Fibroblast of villous mesenchyme (primary cell): ENCODE measurements at regions not wholly inside any gene's neighbourhood (a gene's known extent, or its start where the extent isn't known, plus 50 kb on each side); places are given as distances from the start of the nearest gene placed in this dataset.

ENCODE experiments used
- DNase-seq: peaks from one replicate; pipeline ENCODE4 v3.0.0-alpha.2; 2010; ENCODE audit warnings: low read depth
- H3K4me3 ChIP-seq: 2 replicates; pipeline ENCODE4 v1.5.1; 2011; ENCODE audit warnings: low read depth, mild to moderate bottlenecking, low read length
- TF ChIP-seq, protein P1 (sequence below): IDR thresholded peaks from 2 replicates; pipeline ENCODE4 v1.5.1; 2012; ENCODE audit warnings: low read depth, mild to moderate bottlenecking, low read length; ENCODE audit not compliant: insufficient read depth

DNA sequence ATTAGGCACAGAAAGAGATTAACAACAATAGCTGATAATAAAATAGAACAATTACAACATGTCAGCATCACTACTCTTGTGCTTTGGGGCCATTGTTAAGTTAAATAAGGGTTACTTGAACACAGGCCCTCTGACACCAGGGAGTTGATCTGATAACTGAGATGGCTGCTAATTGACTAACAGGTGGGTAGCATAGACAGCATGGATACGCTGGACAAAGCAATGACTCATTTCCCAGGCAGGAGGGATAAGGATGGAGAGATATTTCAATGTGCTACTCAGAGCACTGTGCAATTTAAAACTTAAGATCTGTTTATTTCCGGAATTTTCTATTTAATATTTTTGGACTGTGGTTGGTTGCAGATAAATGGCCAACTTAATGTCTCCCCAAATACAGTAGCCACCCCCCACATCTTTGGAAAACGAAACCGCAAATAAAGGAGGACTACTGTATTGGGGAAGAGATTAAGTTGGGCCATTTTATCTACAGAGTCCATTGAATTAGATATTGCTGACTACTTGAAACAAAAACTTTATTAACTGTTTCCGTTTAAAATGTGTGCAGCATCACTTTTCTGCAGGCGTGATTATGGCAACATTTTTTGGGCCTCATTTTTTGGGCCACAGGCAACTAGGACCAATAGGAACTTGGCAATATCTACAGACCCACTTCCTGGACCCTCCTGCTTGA lies 200.6 kb upstream of the KLF3 start:
- TF ChIP-seq, protein P1, sequence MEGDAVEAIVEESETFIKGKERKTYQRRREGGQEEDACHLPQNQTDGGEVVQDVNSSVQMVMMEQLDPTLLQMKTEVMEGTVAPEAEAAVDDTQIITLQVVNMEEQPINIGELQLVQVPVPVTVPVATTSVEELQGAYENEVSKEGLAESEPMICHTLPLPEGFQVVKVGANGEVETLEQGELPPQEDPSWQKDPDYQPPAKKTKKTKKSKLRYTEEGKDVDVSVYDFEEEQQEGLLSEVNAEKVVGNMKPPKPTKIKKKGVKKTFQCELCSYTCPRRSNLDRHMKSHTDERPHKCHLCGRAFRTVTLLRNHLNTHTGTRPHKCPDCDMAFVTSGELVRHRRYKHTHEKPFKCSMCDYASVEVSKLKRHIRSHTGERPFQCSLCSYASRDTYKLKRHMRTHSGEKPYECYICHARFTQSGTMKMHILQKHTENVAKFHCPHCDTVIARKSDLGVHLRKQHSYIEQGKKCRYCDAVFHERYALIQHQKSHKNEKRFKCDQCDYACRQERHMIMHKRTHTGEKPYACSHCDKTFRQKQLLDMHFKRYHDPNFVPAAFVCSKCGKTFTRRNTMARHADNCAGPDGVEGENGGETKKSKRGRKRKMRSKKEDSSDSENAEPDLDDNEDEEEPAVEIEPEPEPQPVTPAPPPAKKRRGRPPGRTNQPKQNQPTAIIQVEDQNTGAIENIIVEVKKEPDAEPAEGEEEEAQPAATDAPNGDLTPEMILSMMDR, result no peak
- no peak overlapping the region for H3K4me3 ChIP-seq
- no peak for DNase-seq

DNA sequence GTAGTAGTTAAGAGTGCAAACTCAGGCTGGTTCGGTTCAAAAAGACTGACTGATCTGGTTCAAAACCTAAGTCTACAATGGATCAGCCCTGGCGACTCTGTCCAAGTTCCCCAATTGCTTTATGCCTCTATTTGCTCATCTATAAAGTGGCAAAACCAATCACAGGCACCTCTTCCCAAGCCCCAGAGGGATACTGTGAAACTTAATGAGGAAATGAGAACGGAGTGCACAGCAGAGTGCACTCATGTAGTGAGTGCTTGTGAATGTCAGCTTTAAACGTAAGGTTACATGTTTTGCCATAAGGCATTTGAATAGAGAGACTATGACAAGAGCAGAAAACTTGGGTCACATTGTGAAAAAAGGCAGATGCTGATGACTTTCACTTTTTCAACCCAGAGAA lies 199.7 kb upstream of the KLF3 start:
- TF ChIP-seq, protein P1, result no peak
- DNase-seq, result no peak
- no peak overlapping the region for H3K4me3 ChIP-seq

DNA sequence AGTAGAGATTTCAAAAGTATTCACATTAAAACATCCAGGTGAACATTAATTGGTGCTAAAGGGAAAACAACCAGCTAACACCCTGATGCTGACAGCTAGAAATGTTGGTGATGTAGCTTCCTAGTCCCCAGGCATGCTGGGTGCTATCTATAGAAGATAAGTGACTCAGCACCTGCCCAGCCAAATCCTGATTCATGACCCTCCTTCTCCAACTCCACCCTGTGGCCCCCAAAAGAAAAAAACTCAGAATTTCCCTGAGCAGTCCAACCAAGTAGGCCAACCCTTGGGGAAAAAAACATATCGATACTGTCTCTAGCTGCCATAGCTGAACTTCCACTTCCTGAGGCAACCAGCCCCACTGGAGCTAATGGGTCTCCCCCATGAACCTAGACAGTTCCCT lies 197.6 kb upstream of the KLF3 start:
- TF ChIP-seq, protein P1, result no peak
- no peak for DNase-seq
- H3K4me3 ChIP-seq, result no peak overlapping the region

DNA sequence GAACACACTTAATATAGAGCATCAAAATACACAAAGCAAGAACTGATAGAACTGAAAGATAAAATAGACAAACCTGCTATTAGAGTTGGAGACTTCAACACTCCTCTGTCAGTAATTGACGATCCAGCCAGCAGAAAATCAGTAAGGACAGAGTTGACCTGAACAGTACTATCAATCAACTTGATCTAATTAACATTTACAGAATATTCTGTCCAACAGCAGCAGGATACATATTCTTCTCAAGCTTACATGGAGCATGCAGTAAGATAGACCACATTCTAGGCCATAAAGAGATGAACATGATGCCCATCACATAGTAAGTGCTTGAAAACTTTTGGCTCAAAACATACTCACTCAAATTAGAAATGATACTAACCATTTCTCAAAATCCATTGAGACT lies 196.7 kb upstream of the KLF3 start:
- TF ChIP-seq, protein P1, result no peak
- no peak for DNase-seq

DNA sequence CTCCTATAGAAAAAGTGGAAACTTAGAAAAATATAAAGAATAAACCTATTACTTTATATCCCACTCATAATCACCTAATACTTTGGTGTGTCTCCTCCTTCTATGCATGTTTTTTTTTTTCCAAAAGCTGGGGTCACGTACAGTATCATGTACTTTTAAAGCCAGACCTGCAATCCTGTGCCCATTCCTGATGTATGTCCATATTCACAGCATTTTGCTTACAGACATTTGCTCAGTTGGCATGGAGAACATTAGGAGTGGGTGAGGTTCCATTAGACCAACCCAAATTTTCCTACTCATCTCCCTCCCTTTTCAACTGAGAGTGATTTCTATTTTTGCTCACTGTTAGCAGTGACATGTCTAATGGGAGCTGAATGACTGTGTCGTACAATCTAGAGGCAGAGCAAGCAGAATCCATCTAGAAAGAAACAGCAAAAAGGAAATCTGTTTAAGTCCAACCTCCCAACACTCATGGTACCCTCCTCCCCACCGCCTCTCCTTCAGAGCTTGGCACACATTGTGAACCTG lies 195.6 kb upstream of the KLF3 start:
- TF ChIP-seq, protein P1, result no peak
- no peak overlapping the region for H3K4me3 ChIP-seq
- DNase-seq, result no peak

More for the DNA sequence above, 196.7 kb upstream of the KLF3 start:
- no peak overlapping the region for H3K4me3 ChIP-seq

DNA sequence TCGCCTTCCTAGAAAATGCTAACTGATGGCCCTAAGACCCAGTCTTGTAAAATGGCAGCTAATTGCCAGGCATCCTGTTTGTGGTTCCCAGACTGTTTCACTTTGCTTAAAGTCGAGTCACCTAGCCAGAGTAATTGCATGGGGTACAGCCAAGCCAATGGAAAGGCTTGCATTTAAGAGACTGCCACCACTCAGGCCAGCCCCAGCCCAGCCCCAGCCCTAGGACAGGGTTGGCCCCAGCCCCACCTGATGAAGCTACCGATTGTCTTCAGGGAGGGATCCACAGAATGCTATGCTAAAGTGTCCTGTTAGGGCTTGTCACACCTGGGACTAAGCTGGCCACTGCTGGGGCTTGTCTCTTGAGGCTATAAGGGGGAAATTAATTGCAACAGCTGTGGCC lies 194.6 kb upstream of the KLF3 start:
- TF ChIP-seq, protein P1, result no peak
- DNase-seq, result no peak

More for the DNA sequence above, 194.6 kb upstream of the KLF3 start:
- H3K4me3 ChIP-seq, result no peak overlapping the region
